ENCODE measurements at regions not wholly inside any gene's neighbourhood (a gene's known extent, or its start where the extent isn't known, plus 50 kb on each side); places are given as distances from the start of the nearest gene placed in this dataset.

DNA sequence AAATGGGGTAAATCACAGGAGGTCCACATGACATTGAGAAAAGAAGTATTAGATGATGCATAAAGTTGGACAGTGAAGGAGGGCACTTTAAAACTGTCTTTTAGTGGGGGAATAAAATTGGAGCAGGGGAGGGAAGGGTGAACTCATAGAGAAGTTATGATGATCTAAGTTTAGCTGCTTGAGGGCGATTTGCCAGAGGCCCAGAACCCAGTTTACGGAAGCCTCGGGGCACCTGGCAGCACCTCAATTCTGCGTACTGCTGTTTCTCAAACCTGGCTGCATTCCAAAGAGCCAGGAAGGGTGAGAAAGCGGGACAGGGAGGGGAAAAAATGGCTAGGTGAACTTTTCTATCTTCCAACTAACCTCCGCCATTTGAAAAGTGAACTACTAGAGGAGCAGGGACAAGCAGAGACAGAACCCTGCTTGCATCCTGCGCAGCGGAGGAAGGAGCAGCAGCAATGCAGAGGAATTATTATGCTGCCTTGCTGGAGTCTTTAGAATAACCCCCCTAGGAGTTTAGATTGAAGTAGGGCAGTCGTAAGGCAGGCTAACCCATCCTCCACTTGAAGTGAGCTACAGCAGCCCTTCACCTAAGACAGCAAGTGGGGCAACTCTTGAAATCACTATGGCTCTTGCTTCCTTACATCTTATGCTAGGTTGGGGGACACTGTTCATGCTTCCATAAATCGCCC is 316.8 kb downstream of the BRINP1 start:
- TF ChIP-seq SMC3 (conservative IDR thresholded peaks at IDR 0.05; ENCODE audit: poor library complexity), result no peak
- TF ChIP-seq, protein P1, sequence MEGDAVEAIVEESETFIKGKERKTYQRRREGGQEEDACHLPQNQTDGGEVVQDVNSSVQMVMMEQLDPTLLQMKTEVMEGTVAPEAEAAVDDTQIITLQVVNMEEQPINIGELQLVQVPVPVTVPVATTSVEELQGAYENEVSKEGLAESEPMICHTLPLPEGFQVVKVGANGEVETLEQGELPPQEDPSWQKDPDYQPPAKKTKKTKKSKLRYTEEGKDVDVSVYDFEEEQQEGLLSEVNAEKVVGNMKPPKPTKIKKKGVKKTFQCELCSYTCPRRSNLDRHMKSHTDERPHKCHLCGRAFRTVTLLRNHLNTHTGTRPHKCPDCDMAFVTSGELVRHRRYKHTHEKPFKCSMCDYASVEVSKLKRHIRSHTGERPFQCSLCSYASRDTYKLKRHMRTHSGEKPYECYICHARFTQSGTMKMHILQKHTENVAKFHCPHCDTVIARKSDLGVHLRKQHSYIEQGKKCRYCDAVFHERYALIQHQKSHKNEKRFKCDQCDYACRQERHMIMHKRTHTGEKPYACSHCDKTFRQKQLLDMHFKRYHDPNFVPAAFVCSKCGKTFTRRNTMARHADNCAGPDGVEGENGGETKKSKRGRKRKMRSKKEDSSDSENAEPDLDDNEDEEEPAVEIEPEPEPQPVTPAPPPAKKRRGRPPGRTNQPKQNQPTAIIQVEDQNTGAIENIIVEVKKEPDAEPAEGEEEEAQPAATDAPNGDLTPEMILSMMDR (IDR thresholded peaks at IDR 0.05; ENCODE audit: poor library complexity, severe bottlenecking), result no peak
- TF ChIP-seq TAF1 (IDR thresholded peaks at IDR 0.05; ENCODE audit: low read depth), result no peak
- no peak for TF ChIP-seq POLR2AphosphoS5 (IDR thresholded peaks at IDR 0.05)
- no peak for TF ChIP-seq EZH2 (IDR thresholded peaks at IDR 0.05; ENCODE audit: borderline replicate concordance, insufficient read depth, low read length, poor library complexity, severe bottlenecking)
- no peak for TF ChIP-seq EP300 (conservative IDR thresholded peaks at IDR 0.05; ENCODE audit: poor library complexity, severe bottlenecking)
- no peak for TF ChIP-seq MXI1 (conservative IDR thresholded peaks at IDR 0.05; ENCODE audit: poor library complexity, severe bottlenecking)
- TF ChIP-seq, protein P2, sequence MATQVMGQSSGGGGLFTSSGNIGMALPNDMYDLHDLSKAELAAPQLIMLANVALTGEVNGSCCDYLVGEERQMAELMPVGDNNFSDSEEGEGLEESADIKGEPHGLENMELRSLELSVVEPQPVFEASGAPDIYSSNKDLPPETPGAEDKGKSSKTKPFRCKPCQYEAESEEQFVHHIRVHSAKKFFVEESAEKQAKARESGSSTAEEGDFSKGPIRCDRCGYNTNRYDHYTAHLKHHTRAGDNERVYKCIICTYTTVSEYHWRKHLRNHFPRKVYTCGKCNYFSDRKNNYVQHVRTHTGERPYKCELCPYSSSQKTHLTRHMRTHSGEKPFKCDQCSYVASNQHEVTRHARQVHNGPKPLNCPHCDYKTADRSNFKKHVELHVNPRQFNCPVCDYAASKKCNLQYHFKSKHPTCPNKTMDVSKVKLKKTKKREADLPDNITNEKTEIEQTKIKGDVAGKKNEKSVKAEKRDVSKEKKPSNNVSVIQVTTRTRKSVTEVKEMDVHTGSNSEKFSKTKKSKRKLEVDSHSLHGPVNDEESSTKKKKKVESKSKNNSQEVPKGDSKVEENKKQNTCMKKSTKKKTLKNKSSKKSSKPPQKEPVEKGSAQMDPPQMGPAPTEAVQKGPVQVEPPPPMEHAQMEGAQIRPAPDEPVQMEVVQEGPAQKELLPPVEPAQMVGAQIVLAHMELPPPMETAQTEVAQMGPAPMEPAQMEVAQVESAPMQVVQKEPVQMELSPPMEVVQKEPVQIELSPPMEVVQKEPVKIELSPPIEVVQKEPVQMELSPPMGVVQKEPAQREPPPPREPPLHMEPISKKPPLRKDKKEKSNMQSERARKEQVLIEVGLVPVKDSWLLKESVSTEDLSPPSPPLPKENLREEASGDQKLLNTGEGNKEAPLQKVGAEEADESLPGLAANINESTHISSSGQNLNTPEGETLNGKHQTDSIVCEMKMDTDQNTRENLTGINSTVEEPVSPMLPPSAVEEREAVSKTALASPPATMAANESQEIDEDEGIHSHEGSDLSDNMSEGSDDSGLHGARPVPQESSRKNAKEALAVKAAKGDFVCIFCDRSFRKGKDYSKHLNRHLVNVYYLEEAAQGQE (IDR thresholded peaks at IDR 0.05; ENCODE audit: borderline replicate concordance), result no peak

Measured in neural cell (in vitro differentiated cells).